ENCODE measurements at regions not wholly inside any gene's neighbourhood (a gene's known extent, or its start where the extent isn't known, plus 50 kb on each side); places are given as distances from the start of the nearest gene placed in this dataset.

GRCh38 chr6:50116797-50117542 is 67.2 kb upstream of the DEFB112 start:
- CTCF ChIA-PET = no interaction called here
- H3K9me3 ChIP-seq (ENCODE audit: control insufficient read depth, insufficient read depth, low read depth, low read length) = no peaks in the 10 kb centered on the region
- no peak for DNase-seq (ENCODE audit: low read depth, low spot score)
- no peak overlapping the region for H3K27ac ChIP-seq (ENCODE audit: low read length)
- ATAC-seq = no peak
- no peaks in the 10 kb centered on the region for H3K4me1 ChIP-seq (ENCODE audit: control insufficient read depth, insufficient read depth, low read length)
- intact Hi-C loops (cut with micrococcal nuclease; ENCODE audit: unreplicated experiment) (no loop called here), in situ Hi-C loops (cut with HindIII; ENCODE audit: low pct_unique_long_range_greater_than_20kb, low sequenced_read_pairs) (no loop called here)
- H3K36me3 ChIP-seq (ENCODE audit: control insufficient read depth, insufficient read depth, low read length) = no peaks in the 10 kb centered on the region
- no peaks in the 10 kb centered on the region for H3K27me3 ChIP-seq (ENCODE audit: control insufficient read depth, insufficient read depth, low read length)
- POLR2A ChIA-PET = no interaction called here
- H3K4me3 ChIP-seq (ENCODE audit: low read depth in 2 of 2, low read length in 2 of 2) = no peak overlapping the region
- TF ChIP-seq SIN3A (IDR thresholded peaks at IDR 0.05; ENCODE audit: borderline replicate concordance, insufficient read depth, low read depth, low read length) = no peak
- TF ChIP-seq, protein P1, sequence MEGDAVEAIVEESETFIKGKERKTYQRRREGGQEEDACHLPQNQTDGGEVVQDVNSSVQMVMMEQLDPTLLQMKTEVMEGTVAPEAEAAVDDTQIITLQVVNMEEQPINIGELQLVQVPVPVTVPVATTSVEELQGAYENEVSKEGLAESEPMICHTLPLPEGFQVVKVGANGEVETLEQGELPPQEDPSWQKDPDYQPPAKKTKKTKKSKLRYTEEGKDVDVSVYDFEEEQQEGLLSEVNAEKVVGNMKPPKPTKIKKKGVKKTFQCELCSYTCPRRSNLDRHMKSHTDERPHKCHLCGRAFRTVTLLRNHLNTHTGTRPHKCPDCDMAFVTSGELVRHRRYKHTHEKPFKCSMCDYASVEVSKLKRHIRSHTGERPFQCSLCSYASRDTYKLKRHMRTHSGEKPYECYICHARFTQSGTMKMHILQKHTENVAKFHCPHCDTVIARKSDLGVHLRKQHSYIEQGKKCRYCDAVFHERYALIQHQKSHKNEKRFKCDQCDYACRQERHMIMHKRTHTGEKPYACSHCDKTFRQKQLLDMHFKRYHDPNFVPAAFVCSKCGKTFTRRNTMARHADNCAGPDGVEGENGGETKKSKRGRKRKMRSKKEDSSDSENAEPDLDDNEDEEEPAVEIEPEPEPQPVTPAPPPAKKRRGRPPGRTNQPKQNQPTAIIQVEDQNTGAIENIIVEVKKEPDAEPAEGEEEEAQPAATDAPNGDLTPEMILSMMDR (IDR thresholded peaks at IDR 0.05) = no peak
- no peak for TF ChIP-seq REST (IDR thresholded peaks at IDR 0.05; ENCODE audit: insufficient read depth in 1 of 2, low read depth in 2 of 2, low read length in 1 of 2)
- TF ChIP-seq TCF7L2 (IDR thresholded peaks at IDR 0.05; ENCODE audit: low read depth, low read length) = no peak
- TF ChIP-seq POLR2AphosphoS5 (IDR thresholded peaks at IDR 0.05; ENCODE audit: low read depth, low read length) = no peak
- BruUV-seq (replicated peaks) = no TSS peak

GRCh38 chr6:50120300-50120699 is 70.6 kb upstream of the DEFB112 start:
- H3K4me1 ChIP-seq (ENCODE audit: control insufficient read depth, insufficient read depth, low read length) = no peaks in the 10 kb centered on the region
- H3K27ac ChIP-seq (ENCODE audit: low read length) = no peak overlapping the region
- TF ChIP-seq REST (IDR thresholded peaks at IDR 0.05; ENCODE audit: insufficient read depth in 1 of 2, low read depth in 2 of 2, low read length in 1 of 2) (no peak), TCF7L2 (IDR thresholded peaks at IDR 0.05; ENCODE audit: low read depth, low read length) (no peak), SIN3A (IDR thresholded peaks at IDR 0.05; ENCODE audit: borderline replicate concordance, insufficient read depth, low read depth, low read length) (no peak), POLR2AphosphoS5 (IDR thresholded peaks at IDR 0.05; ENCODE audit: low read depth, low read length) (no peak)
- TF ChIP-seq, protein P1 (IDR thresholded peaks at IDR 0.05) = no peak
- no TSS peak for BruUV-seq (replicated peaks)
- H3K27me3 ChIP-seq (ENCODE audit: control insufficient read depth, insufficient read depth, low read length) = no peaks in the 10 kb centered on the region
- ChIA-PET CTCF (no interaction called here), POLR2A (no interaction called here)
- no peaks in the 10 kb centered on the region for H3K36me3 ChIP-seq (ENCODE audit: control insufficient read depth, insufficient read depth, low read length)
- no peaks in the 10 kb centered on the region for H3K9me3 ChIP-seq (ENCODE audit: control insufficient read depth, insufficient read depth, low read depth, low read length)
- no peak overlapping the region for H3K4me3 ChIP-seq (ENCODE audit: low read depth in 2 of 2, low read length in 2 of 2)
- in situ Hi-C loops (cut with HindIII; ENCODE audit: low pct_unique_long_range_greater_than_20kb, low sequenced_read_pairs) = no loop called here
- DNase-seq (ENCODE audit: low read depth, low spot score) (no peak), ATAC-seq (no peak)
- intact Hi-C loops (cut with micrococcal nuclease; ENCODE audit: unreplicated experiment) = no loop called here
